Body of pancreas (tissue), 4 donors: ENCODE measurements at regions not wholly inside any gene's neighbourhood (a gene's known extent, or its start where the extent isn't known, plus 50 kb on each side); places are given as distances from the start of the nearest gene placed in this dataset.

Experiments used
- POLR2A ChIP-seq, 3 donors: fragments of 450-650 bp; IDR thresholded peaks; one replicate each; pipeline ENCODE4 v1.6.1; 2016; ENCODE audit warnings: antibody characterized with exemption in 3 of 3, mild to moderate bottlenecking in 2 of 3
- TF ChIP-seq, protein P1 (sequence below), 7 experiments: fragments of 450-650 bp in 4 of 7; fragments of 200-600 bp in 3 of 7; sonication (generic) in 3 of 7; IDR thresholded peaks; one replicate each; pipeline ENCODE4 v1.5.1; 2016 to 2019; ENCODE audit warnings: antibody characterized with exemption in 7 of 7

DNA sequence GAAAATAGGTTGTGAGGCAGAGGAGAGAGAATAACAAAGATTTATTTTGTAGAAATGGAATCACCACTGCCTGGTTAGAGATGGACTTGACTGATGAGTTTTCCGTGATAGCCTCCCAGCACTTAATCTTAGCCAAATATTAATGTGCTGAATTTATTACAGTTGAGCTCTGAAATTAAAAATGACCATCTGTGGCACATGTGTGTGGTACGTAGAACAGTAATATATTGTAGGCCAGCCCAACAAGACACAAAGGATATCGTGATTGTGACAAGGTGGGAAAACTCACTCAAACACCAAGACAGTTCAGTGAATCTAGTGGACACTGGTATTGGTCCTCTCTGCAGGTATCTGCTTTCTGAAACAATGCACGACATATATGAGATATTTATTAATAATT is 119.4 kb downstream of the HAO1 start:
- TF ChIP-seq, protein P1, sequence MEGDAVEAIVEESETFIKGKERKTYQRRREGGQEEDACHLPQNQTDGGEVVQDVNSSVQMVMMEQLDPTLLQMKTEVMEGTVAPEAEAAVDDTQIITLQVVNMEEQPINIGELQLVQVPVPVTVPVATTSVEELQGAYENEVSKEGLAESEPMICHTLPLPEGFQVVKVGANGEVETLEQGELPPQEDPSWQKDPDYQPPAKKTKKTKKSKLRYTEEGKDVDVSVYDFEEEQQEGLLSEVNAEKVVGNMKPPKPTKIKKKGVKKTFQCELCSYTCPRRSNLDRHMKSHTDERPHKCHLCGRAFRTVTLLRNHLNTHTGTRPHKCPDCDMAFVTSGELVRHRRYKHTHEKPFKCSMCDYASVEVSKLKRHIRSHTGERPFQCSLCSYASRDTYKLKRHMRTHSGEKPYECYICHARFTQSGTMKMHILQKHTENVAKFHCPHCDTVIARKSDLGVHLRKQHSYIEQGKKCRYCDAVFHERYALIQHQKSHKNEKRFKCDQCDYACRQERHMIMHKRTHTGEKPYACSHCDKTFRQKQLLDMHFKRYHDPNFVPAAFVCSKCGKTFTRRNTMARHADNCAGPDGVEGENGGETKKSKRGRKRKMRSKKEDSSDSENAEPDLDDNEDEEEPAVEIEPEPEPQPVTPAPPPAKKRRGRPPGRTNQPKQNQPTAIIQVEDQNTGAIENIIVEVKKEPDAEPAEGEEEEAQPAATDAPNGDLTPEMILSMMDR (IDR thresholded peaks at IDR 0.05): no peak
- no peak for TF ChIP-seq POLR2A (IDR thresholded peaks at IDR 0.05)
